NCI-H2227 (cell line): ENCODE measurements at regions not wholly inside any gene's neighbourhood (a gene's known extent, or its start where the extent isn't known, plus 50 kb on each side); places are given as distances from the start of the nearest gene placed in this dataset.
"Not testable (repeated sequence)": the region's sequence is repeated elsewhere in the genome, so short reads cannot be mapped to it uniquely, and the experiment has no call there.

ENCODE experiments used
- DNase-seq: peaks from one replicate; lab custom pipeline; 2025; ENCODE audit not compliant: unreplicated experiment; lab: John Stamatoyannopoulos, UW

- DNase-seq = no peak
These were observed 1979.9 kb upstream of the PRR20A start for GRCh38 chr13:55160867-55161266.

GRCh38 chr13:55178582-55178981 is 1962.1 kb upstream of the PRR20A start:
- DNase-seq = not testable (repeated sequence)

- no peak for DNase-seq
These were observed 1949.7 kb upstream of the PRR20A start for GRCh38 chr13:55190996-55191395.

GRCh38 chr13:55199134-55199533 is 1941.6 kb upstream of the PRR20A start:
- DNase-seq = no peak

GRCh38 chr13:55214841-55215345 is 1925.8 kb upstream of the PRR20A start:
- no peak for DNase-seq

GRCh38 chr13:55219538-55219937 is 1921.2 kb upstream of the PRR20A start:
- no peak for DNase-seq

- no peak for DNase-seq
These were observed 1910.7 kb upstream of the PRR20A start for GRCh38 chr13:55229906-55230569.

GRCh38 chr13:55230570-55230908 is 1910.2 kb upstream of the PRR20A start:
- DNase-seq = no peak

GRCh38 chr13:55234311-55234710 is 1906.4 kb upstream of the PRR20A start:
- DNase-seq = no peak

GRCh38 chr13:55245005-55245644 is 1895.6 kb upstream of the PRR20A start:
- DNase-seq = no peak

- DNase-seq = no peak
These were observed 1885.5 kb upstream of the PRR20A start for GRCh38 chr13:55255236-55255635.

- no peak for DNase-seq
These were observed 1877.7 kb upstream of the PRR20A start for GRCh38 chr13:55263045-55263444.

- DNase-seq = no peak
These were observed 1874.1 kb upstream of the PRR20A start for GRCh38 chr13:55266644-55267043.

- DNase-seq = no peak
These were observed 1842.5 kb upstream of the PRR20A start for GRCh38 chr13:55298201-55298600.

- no peak for DNase-seq
These were observed 1838.2 kb upstream of the PRR20A start for GRCh38 chr13:55302568-55302967.

GRCh38 chr13:55307909-55308308 is 1832.8 kb upstream of the PRR20A start:
- DNase-seq = no peak

GRCh38 chr13:55341891-55342290 is 1798.8 kb upstream of the PRR20A start:
- no peak for DNase-seq

- DNase-seq = no peak
These were observed 1795.5 kb upstream of the PRR20A start for GRCh38 chr13:55345224-55345623.

GRCh38 chr13:55347528-55347927 is 1793.2 kb upstream of the PRR20A start:
- no peak for DNase-seq

- DNase-seq = no peak
These were observed 1781.7 kb upstream of the PRR20A start for GRCh38 chr13:55359067-55359466.

- DNase-seq = no peak
These were observed 1779.6 kb upstream of the PRR20A start for GRCh38 chr13:55361141-55361540.

GRCh38 chr13:55366676-55367075 is 1774.0 kb upstream of the PRR20A start:
- DNase-seq = no peak

GRCh38 chr13:55394470-55394869 is 1746.2 kb upstream of the PRR20A start:
- no peak for DNase-seq
